Stimulated activated CD8-positive, alpha-beta memory T cell treated with anti-CD3 and anti-CD28 coated beads, Interleukin-15, amount 100 ng/mL, for 24 hours (primary cell): ENCODE measurements at regions not wholly inside any gene's neighbourhood (a gene's known extent, or its start where the extent isn't known, plus 50 kb on each side); places are given as distances from the start of the nearest gene placed in this dataset.
A peak's percentile ranks its signal among the peaks of the same experiment; 100 is the strongest.
"Not testable (repeated sequence)": the region's sequence is repeated elsewhere in the genome, so short reads cannot be mapped to it uniquely, and the experiment has no call there.

Source experiments
- DNase-seq: peaks from one replicate; pipeline ENCODE4 v3.0.0-alpha.2; 2020; ENCODE audit warnings: low read depth

DNA sequence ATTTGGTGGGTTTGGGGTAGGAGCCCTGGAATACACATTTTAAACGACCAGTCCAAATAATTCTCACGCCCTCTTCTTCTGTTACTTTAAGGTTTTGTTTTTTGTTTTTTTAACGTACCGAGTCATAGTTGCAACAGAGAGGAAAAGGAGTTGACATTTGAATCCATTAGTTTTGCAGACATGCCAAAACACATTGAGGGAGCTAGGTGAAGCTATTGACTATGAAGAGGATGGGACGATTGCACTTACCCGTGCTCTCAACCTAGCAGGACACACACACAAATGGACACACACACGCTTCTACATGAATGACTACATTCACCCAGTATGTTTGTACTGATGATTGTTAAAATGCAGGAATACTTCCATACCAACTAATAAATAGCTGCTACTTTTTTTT, 54.3 kb upstream of the CIT start:
- DNase-seq, result no peak

DNA sequence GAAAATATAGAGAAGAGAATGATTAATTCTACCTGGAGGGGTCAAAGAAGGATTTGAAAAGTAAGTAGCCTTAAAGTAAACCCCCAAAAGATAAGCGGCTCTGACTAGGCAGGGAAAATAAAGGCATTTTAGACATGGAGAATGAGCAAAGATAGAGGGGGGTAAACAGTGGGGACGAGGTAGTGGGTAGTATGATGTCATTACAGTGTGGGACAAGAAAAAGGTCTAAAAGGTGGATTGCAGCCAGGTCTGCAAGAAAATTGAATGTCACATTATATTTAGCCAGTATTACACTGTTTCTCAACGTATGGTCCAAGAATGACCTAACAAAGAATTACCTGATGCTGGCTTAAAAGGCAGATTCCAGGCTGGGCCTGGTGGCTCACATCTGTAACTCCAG, 55.8 kb upstream of the CIT start:
- DNase-seq, result no peak

DNA sequence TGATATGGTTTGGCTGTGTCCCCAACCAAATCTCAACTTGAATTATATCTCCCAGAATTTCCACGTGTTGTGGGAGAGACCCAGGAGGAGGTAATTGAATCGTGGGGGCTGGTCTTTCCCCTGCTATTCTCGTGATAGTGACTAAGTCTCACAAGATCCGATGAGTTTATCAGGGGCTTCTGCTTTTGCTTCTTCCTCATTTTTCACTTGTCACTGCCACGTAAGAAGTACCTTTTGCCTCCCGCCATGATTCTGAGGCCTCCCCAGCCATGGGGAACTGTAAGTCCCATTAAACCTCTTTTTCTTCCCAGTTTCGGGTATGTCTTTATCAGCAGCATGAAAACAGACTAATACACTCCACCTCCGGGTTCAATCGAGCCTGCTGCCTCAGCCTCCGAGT, 54.3 kb upstream of the BICDL1 start:
- DNase-seq, result not testable (repeated sequence)

DNA sequence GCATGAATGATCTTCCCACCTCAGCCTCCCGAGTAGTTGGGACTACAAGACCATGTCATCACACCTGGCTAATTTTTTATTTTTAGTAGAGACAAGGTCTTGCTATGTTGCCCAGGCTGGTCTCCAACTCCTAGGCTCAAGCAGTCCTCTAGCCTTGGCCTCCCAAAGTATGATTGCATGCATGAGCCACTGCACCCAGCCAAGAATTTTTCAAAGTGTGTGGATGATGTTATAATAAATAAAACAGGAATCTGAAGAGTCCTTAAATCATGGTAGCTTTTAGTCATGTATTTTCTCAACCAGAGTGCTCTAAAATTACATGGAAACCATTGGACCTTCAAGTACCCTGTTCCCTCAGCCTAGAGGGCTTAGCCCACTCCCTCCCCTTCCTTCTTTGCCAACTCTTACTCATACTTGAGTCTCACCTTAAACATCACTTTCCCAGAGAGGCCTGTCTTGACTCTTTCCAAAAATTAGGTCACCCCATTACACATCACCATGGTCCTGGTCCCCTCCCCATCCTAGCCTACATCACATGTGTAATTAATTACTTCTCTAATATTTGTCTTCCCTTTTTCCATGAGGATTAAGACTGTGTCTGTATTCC, 52.2 kb upstream of the BICDL1 start:
- DNase-seq, result no peak

DNA sequence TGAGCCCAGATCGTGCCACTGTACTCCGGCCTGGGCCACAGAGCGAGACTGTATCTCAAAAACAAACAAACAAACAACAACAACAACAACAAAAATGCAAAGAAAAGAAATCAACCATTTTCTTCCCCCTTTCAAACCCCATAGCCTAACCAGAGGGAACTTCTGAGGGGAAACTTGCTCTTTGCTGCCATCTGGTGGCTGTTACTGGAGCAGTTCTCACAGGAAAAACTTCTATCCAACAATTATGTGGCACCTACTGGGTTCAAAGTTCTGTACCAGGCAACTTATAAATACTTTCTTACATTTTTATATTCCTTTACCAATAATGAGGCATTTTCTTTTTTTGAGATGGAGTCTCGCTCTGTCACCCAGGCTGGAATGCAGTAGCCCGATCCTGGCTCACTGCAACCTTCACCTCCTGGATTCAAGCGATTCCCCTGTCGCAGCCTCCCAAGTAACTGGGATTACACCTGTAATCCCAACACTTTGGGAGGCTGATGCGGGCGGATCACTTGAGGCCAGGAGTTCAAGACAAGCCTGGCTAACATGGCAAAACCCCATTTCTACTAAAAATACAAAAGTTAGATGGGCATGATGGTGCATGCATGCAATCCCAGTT, 50.9 kb upstream of the BICDL1 start:
- DNase-seq, result peak; percentile 47
